Anterior cingulate cortex (tissue), 58 donors: ENCODE measurements at regions not wholly inside any gene's neighbourhood (a gene's known extent, or its start where the extent isn't known, plus 50 kb on each side); places are given as distances from the start of the nearest gene placed in this dataset.
A peak's percentile ranks its signal among the peaks of the same experiment; 100 is the strongest.

Source experiments
- DNase-seq, 58 donors: peaks; one replicate each; lab custom pipeline; 2025; lab: John Stamatoyannopoulos, UW

GRCh38 chr2:59947917-59948541, 605.4 kb downstream of the BCL11A start:
- DNase-seq, result no peak

GRCh38 chr2:59947209-59947608, 606.2 kb downstream of the BCL11A start:
- DNase-seq, result no peak

DNA sequence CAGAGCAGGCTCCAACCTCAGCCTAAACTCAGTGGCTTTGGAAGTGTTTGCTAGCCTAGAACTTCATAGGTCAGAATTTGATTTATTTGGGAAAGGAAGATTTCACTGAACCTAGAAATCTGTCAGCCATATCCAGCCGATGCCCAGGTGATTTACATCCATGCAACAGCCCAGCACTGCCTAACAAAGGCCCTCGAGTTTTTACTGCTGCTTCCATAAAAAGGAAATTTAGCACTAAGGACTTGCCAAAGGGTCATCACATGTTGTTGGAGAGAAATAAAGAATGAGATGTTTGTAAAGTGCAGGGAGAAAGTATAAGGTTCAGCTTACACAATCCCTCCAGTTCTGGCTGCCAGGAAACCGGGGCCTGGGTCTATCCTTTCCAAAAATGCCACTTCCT, 614.2 kb downstream of the BCL11A start:
- no peak for DNase-seq

GRCh38 chr2:59938181-59938580, 615.3 kb downstream of the BCL11A start:
- no peak for DNase-seq

DNA sequence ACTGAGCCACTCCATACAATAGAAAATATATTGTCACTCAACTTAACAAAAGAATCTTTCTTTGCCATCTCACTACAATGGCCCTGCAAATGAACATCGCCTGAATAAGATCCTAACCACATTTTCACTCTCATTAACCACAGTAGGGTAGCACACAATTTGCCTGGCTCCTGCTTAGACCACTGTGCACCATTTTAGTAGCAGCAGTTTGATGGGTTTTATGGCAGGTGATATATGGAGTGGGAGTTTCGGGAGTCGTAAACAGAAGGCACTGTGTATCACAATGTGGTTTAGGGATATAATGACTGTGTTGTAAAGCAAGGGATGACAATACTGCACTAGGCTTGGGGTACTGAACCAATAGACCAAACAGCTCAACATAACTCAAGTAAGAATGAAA, 617.4 kb downstream of the BCL11A start:
- peak in 2 of 58 donors; percentile 2 to 14 for DNase-seq

DNA sequence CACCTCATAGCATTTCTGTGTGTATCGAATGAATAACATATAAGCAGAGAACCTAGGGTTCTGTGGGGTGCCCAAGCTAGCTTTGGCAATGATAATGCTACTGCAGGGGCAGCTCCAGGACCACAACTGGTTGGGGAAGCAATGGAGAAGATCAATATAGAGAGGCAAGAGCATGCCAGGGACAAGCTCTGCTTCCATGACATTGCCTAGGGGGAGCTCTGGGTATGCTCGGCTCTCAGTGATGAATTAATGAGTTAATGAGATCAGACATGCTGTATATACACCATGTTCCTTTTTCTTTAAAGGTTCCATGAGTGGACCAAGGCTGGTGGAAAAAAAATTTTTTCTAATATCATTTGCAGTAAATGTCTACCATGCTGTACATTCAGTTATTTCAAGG, 618.4 kb downstream of the BCL11A start:
- DNase-seq, result no peak

DNA sequence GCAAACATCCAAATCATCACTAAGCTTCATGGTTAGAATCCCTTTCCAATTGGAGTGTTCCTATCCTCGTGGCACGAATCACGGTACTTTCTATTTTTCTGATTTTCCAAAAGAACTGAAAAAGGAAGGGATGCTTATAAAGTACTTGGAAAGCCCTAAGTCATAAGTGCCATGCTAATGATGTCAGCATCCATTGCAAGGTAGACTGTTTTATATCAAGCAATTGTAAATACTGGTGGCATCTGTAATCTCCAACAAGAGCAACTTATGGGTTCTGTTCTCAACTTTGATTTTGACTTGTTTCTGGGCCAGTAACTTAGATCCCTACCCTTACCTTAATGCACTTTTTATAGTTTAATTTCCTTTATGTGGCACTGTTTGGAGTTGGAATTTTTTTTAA, 619.5 kb downstream of the BCL11A start:
- no peak for DNase-seq

- no peak for DNase-seq
Measured at GRCh38 chr2:59932341-59932740, 621.1 kb downstream of the BCL11A start.

GRCh38 chr2:59930430-59930829, 623.0 kb downstream of the BCL11A start:
- DNase-seq, result no peak

DNA sequence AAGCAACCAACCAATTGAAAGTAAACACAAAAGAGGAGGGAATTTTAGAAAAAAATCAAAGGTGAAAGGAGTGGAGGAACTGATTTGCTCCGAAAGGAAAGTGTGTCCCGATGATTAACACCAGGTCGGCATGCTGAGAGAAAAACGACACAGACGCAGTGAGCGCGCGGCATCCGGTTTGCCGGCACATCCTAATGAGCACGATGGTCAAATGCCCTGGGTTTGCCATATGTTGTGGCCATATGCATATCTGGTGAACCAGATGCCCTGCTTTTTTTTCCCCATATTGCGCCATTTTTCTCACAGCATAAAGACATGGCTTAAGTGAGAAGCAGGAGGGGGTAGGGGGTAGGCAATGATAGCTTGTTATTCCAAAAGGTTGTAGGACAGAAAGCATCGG, 626.7 kb downstream of the BCL11A start:
- DNase-seq, result no peak

GRCh38 chr2:59925321-59925720, 628.1 kb downstream of the BCL11A start:
- DNase-seq, result no peak

DNA sequence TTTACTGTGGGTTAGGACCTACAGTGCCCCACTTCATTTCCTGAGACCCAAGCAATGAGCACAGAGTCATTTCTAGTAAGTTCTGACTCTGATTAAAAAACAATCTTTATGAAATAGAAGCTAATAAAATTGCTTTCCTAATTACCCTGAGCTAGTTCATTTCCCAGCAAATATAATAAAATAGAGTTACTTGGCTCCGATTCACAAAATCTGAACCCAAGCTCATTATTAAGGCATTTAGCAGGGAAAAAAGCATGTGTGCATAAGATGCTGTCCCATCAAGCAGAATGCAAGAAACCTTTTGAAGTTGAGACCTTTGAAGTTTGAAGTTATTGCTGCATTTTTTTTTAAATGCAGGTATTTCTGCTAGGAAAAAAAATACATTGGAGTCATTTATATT, 629.1 kb downstream of the BCL11A start:
- DNase-seq, result no peak

DNA sequence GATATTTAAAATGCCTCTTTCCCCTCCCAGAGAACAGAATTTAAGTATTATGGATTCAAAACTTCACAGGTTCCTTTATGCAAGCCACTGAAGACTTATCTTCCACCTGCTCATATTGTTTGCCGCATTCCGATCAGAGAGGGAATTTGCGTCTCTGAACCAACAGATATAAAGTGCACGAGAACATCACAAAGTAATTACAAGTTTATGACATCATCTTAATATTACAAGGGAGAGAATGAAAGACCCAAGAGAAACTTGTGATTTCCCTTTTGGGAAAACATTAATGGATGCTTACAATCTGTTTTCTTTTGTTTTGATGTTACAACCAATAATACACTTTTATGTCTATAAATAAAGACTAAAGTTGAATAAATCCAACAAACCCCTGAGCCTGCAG, 631.0 kb downstream of the BCL11A start:
- DNase-seq, result no peak

DNA sequence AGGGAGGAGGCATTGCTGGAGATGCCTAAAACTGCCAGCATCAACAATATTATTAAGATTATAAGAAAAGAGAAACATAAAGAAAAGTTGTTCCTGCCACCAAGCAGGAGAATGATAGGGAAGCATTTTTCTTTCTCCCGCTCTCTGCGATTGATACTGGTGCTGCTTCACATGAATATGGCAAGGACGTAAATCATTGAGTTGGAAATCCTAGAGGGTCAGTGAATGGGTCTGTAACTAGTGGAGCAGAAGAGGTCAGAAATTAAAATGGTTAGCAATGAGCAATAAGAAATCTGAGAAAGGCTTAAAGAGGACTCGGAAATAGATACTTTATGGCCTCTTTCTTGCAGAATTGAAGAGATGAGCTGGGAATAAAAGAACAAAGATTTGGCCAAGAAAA, 631.7 kb downstream of the BCL11A start:
- DNase-seq, result no peak

DNA sequence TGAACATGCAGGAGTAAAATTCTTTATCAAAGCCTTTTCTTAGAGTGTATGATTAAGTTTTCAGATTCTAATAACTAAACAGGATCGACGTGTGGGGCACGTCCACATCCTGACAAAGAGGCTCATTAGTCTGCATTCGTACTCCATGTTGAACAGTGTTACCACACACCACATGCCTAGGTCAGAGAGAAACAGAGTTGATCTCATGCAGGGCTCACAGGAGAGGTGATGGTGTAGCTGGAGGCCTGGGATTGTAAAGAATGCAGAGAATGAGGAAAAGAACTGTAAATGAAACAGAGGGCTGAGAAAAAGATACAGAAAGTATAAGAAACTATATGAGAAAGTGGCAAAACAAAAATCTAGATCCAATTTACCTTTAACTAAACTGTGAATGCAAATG, 632.5 kb downstream of the BCL11A start:
- no peak for DNase-seq

DNA sequence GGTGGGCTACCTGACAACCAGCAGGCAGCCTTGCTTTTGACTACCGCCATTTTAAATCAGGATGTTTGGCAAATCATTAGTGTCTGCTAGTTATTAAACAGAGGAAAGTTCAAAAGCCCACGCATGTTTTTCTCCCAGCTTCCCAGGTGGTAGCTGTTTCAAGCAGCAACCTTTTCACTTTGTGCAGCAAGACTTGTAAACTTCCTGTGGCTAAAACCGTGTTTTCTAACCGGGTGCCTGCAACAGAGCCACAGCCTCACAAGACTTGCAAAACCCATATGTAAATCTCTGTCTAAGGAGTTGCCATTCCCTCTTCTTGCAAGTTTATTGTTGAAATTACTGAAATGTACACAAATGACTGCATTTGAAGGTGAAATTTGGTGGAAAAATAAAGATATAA, 633.1 kb downstream of the BCL11A start:
- no peak for DNase-seq

GRCh38 chr2:59919579-59919978, 633.9 kb downstream of the BCL11A start:
- no peak for DNase-seq

DNA sequence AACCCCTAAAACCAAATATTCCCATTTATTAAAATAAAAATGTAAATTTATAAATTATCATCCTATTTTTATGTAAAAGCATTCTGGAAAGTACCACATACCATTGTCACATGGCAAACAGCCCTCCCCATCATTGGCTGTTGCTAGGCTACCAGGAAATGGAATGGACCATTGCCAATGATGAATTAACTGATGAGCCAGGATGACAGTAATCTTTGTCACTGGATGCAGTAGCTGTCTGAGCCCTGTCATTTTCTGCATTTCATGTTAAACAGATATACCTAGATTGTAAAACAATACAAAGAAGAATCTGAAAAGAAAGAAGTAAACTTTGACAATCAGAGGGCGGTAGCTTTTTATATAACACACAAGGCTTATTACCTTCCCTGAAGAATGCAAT, 641.4 kb downstream of the BCL11A start:
- no peak for DNase-seq

GRCh38 chr2:59910166-59910565, 643.3 kb downstream of the BCL11A start:
- DNase-seq, result no peak

DNA sequence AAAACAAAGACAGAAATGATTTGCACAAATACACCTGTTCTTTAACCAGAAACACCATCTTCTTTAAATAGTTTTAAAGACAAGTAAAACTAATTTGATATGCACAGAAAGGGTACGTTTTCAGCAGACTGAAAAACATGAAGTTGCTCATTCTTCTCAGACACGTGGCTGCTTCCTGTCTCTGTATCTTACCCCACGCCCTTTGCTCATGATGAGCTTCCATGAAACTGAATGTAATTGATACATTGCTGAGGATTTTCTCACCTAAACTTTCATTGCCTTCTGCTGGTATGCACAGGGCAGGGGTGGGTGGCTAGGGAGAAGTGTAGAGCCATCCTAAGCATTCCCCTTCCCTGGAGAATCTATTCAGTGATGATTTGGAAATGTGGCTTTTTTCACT, 644.3 kb downstream of the BCL11A start:
- no peak for DNase-seq

GRCh38 chr2:59905731-59906130, 647.7 kb downstream of the BCL11A start:
- no peak for DNase-seq

DNA sequence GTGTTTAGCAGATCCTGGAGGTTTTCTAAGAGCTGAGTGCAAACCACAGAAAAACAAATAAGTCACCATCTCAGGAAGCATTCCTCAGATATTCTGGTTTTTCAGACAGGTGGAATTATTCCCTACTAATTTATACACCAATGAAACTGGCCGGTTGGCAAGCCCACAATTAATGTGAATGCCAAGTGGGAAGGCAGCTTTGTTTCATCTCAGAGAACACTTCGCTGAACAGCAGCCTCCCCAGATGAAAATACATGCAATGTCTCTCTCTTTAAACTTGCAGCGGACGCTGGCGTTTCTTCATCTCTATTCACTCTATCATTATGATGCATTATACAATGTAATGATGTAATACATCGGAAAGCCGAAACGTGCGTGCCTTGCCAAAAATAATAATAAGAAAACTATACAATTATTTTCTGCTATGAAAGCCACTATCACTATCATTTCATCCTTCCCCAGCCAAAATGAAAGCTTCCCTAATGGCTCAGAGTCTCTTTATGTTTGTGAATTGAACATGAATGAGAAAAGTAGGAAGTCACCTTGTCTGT, 649.4 kb downstream of the BCL11A start:
- DNase-seq, result no peak
